Ishikawa (cell line): ENCODE measurements at regions not wholly inside any gene's neighbourhood (a gene's known extent, or its start where the extent isn't known, plus 50 kb on each side); places are given as distances from the start of the nearest gene placed in this dataset.

Source experiments
- CEBPB ChIP-seq: IDR thresholded peaks from 2 replicates; pipeline ENCODE4 v1.6.1; 2012
- CREB1 ChIP-seq: IDR thresholded peaks from 2 replicates; pipeline ENCODE4 v1.6.1; 2012; ENCODE audit warnings: low read depth
- EGR1 ChIP-seq: IDR thresholded peaks from 2 replicates; pipeline ENCODE4 v1.6.1; 2012
- EP300 ChIP-seq: IDR thresholded peaks from 2 replicates; pipeline ENCODE4 v1.6.1; 2012; ENCODE audit warnings: borderline replicate concordance
- FOXM1 ChIP-seq: IDR thresholded peaks from 2 replicates; pipeline ENCODE4 v1.6.1; 2012; ENCODE audit warnings: low read depth, borderline replicate concordance
- MAX ChIP-seq: IDR thresholded peaks from 2 replicates; pipeline ENCODE4 v1.6.1; 2012
- NFIC ChIP-seq: IDR thresholded peaks from 2 replicates; pipeline ENCODE4 v1.6.1; 2012
- RAD21 ChIP-seq: IDR thresholded peaks from 2 replicates; pipeline ENCODE4 v1.6.1; 2012; ENCODE audit warnings: low read depth
- REST ChIP-seq: IDR thresholded peaks from 2 replicates; pipeline ENCODE4 v1.6.1; 2012; ENCODE audit warnings: low read depth, mild to moderate bottlenecking
- TCF12 ChIP-seq: IDR thresholded peaks from 2 replicates; pipeline ENCODE4 v1.6.1; 2012; ENCODE audit warnings: low read depth
- TEAD4 ChIP-seq: IDR thresholded peaks from 2 replicates; pipeline ENCODE4 v1.6.1; 2012
- USF1 ChIP-seq: IDR thresholded peaks from 2 replicates; pipeline ENCODE4 v1.6.1; 2012
- YY1 ChIP-seq: IDR thresholded peaks from 2 replicates; pipeline ENCODE4 v1.6.1; 2012; ENCODE audit warnings: low read depth
- ZBTB7A ChIP-seq: IDR thresholded peaks from 2 replicates; pipeline ENCODE4 v1.6.1; 2012; ENCODE audit warnings: low read depth

- TF ChIP-seq REST = no peak
- TF ChIP-seq MAX = no peak
- no peak for TF ChIP-seq NFIC
- TF ChIP-seq TEAD4 = no peak
- TF ChIP-seq EP300 = no peak
- TF ChIP-seq YY1 = no peak
- no peak for TF ChIP-seq FOXM1
Observed at GRCh38 chr18:40375837-40376236, 1579.2 kb upstream of the PIK3C3 start.

- no peak for TF ChIP-seq TEAD4
- no peak for TF ChIP-seq MAX
- TF ChIP-seq RAD21 = no peak
- TF ChIP-seq TCF12 = no peak
- TF ChIP-seq CEBPB = no peak
- TF ChIP-seq ZBTB7A = no peak
- no peak for TF ChIP-seq EGR1
- no peak for TF ChIP-seq EP300
Observed at GRCh38 chr18:40371673-40372072, 1583.4 kb upstream of the PIK3C3 start.

- TF ChIP-seq ZBTB7A (no peak), NFIC (no peak), EP300 (no peak), YY1 (no peak), CEBPB (no peak), MAX (no peak), USF1 (no peak)
Observed at GRCh38 chr18:40367576-40367975, 1587.5 kb upstream of the PIK3C3 start.

- TF ChIP-seq USF1 = no peak
- TF ChIP-seq CREB1 = no peak
- TF ChIP-seq REST = no peak
- no peak for TF ChIP-seq ZBTB7A
Observed at GRCh38 chr18:40366521-40366920, 1588.5 kb upstream of the PIK3C3 start.

GRCh38 chr18:40365526-40365925 lies 1589.5 kb upstream of the PIK3C3 start:
- no peak for TF ChIP-seq YY1
- TF ChIP-seq REST = no peak

GRCh38 chr18:40360558-40360957 lies 1594.5 kb upstream of the PIK3C3 start:
- no peak for TF ChIP-seq REST
